Activated CD4-positive, alpha-beta T cell treated with anti-CD3 and anti-CD28 coated beads for 36 hours (primary cell): ENCODE measurements at regions not wholly inside any gene's neighbourhood (a gene's known extent, or its start where the extent isn't known, plus 50 kb on each side); places are given as distances from the start of the nearest gene placed in this dataset.
"Not testable (repeated sequence)": the region's sequence is repeated elsewhere in the genome, so short reads cannot be mapped to it uniquely, and the experiment has no call there.

Source experiments
- ATAC-seq: fragments of 200-7000 bp; cut with Tn5 transposase; one replicate; pipeline ENCODE4 v1.10.0; 2021; ENCODE audit warnings: mild to moderate bottlenecking, moderate library complexity
- CTCF ChIA-PET: fragments of 350-600 bp; sonication (Branson Sonifier 250); formaldehyde crosslinking; loops from one replicate; lab custom pipeline; 2021; ENCODE audit warnings: antibody characterized with exemption; lab: Charles Lee
- POLR2A ChIA-PET: fragments of 350-600 bp; sonication (Branson Sonifier 250); formaldehyde crosslinking; loops from one replicate; lab custom pipeline; 2021; ENCODE audit warnings: antibody characterized with exemption, inconsistent platforms; lab: Charles Lee
- DNase-seq: peaks from one replicate; pipeline ENCODE4 v3.0.0-alpha.2; 2020
- H3K27ac Mint-ChIP-seq: one replicate; pipeline ENCODE4 v1.8.0; 2021; ENCODE audit warnings: mixed read lengths
- H3K27me3 Mint-ChIP-seq: one replicate; pipeline ENCODE4 v1.8.0; 2021; ENCODE audit warnings: mixed read lengths
- H3K36me3 Mint-ChIP-seq: one replicate; pipeline ENCODE4 v1.8.0; 2021; ENCODE audit warnings: low read depth, mixed read lengths
- H3K4me1 Mint-ChIP-seq: one replicate; pipeline ENCODE4 v1.8.0; 2021; ENCODE audit warnings: mixed read lengths
- H3K4me3 Mint-ChIP-seq: one replicate; pipeline ENCODE4 v1.8.0; 2021; ENCODE audit warnings: mild to moderate bottlenecking, moderate library complexity, mixed read lengths
- H3K9me3 Mint-ChIP-seq: one replicate; pipeline ENCODE4 v1.8.0; 2021; ENCODE audit warnings: low read depth, mixed read lengths
- intact Hi-C, 2 experiments: fragments of 100-400 bp; cut with DNase I in 1 of 2; cut with micrococcal nuclease in 1 of 2; formaldehyde crosslinking; loops; one replicate each; pipeline versions ENCODE4 v1.14.2 to v1.15.1; 2022 to 2024; cut with DNase I, micrococcal nuclease

DNA sequence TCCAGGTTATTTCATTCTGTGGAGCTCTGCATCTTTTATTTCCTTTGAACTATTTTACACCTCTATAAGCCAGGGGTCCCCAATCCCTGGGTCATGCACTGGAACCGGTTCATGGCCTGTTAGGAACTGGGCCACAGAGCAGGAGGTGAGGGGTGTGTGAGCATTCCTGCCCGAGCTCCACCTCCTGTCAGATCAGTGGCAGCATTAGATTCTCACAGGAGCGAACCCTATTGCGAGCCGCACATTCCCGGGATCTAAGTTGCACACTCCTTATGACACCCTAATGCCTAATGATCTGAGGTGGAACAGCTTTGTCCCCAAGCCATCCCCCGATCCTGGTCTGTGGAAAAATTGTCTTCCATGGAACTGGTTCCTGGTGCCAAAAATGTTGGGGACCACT lies 107.2 kb downstream of the TMEM121 start:
- H3K9me3 Mint-ChIP-seq, H3K27ac Mint-ChIP-seq, H3K4me3 Mint-ChIP-seq, H3K4me1 Mint-ChIP-seq, H3K36me3 Mint-ChIP-seq, CTCF ChIA-PET, H3K27me3 Mint-ChIP-seq, DNase-seq, POLR2A ChIA-PET, ATAC-seq: not testable (repeated sequence)
- intact Hi-C loops, result loop anchor here in 1 of 2 experiments (1.0 kb wide), 1 partner anchor 17 kb away; no protein-coding TSS in a partner anchor

DNA sequence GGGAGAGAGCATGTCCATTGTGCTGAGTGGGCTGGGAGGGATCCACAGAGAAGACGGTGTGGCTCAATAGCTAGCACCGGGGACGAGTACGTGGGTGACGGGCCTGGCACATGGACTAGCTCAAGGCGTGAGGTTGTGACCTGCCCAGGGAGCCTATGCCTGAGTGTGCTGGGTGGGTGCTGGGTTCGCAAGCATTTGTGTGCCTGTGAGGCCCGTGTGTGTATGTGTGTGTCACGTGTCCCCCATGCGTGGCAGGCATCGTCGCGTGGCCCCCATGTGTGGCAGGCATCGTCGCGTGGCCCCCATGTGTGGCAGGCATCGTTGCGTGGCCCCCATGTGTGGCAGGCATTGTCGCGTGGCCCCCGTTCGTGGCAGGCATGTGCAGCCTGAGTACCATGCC lies 109.2 kb downstream of the TMEM121 start:
- ChIA-PET CTCF (no interaction called here), POLR2A (no interaction called here)
- DNase-seq (no peak), ATAC-seq (no peak)
- Mint-ChIP-seq H3K4me3 (no peak overlapping the region), H3K36me3 (no peaks in the 10 kb centered on the region), H3K9me3 (peaks cover 9% of the 10 kb centered on the region), H3K27me3 (peaks cover 2% of the 10 kb centered on the region), H3K27ac (no peak overlapping the region), H3K4me1 (no peaks in the 10 kb centered on the region)
- intact Hi-C loops, result no loop called here

DNA sequence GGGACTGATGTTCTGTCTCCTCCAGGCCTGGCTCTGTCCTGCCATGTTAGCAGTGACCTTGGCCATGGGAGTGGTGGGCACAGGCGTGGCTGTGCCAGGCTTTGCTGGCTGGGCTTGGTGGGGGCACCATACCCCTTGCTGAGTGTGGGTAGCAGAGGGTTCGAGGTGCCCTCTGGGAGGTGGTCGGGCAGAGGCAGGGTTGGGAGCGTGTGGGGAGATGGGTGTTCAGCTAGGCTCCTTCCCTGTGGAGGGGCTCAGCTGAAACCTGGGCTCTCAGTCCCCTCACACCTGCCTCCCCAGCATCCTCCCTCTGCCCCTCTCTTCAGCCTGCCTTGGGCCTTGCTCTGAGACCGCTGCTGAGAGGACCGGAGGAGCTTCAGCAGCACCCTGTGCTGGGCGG lies 109.6 kb downstream of the TMEM121 start:
- H3K4me3 Mint-ChIP-seq, H3K36me3 Mint-ChIP-seq, ATAC-seq, POLR2A ChIA-PET, H3K27me3 Mint-ChIP-seq, intact Hi-C loops, H3K4me1 Mint-ChIP-seq, DNase-seq, H3K27ac Mint-ChIP-seq, CTCF ChIA-PET, H3K9me3 Mint-ChIP-seq: not testable (repeated sequence)

DNA sequence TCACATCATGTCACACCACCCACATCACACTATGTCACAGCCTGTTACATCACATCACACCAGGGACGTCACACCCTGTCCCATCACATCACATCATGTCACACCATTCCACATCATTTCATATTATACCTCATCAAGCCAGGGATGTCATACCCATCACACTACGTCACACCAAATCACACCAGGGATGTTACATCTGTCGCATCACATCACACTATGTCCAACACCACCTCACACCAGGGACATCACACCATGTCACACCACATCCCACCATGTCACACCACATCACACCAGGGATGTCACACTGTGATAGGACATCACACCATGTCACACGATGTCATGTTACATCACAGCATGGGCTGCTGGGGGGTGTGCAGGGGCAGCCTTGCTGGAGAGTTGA lies 110.6 kb downstream of the TMEM121 start:
- ATAC-seq (no peak), DNase-seq (no peak)
- Mint-ChIP-seq H3K4me3 (no peak overlapping the region), H3K27ac (no peak overlapping the region), H3K27me3 (no peaks in the 10 kb centered on the region), H3K36me3 (no peaks in the 10 kb centered on the region), H3K9me3 (peaks cover 7% of the 10 kb centered on the region), H3K4me1 (no peaks in the 10 kb centered on the region)
- CTCF ChIA-PET, result no interaction called here
- intact Hi-C loops, result no loop called here
- POLR2A ChIA-PET, result no interaction called here

DNA sequence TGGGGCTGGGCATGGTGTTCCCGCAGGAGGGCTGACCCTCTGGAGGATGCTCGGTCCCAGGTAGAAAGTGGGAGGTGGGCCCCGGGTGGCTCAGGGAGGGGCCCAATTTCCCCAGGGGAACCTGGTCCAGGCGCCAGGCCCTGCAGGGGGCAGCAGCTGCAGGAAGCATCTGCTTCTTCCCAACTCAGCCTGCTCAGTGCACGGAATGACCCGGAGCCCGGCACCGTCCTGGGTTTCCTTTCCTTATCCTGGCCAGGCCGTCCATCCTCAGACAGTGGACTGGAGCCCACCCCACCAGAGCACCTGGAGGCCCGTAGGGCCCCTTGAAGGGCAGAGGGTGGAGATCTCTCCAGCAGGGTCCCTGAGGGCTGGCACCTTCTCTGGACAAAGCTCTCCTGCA lies 111.0 kb downstream of the TMEM121 start:
- H3K9me3 Mint-ChIP-seq, H3K36me3 Mint-ChIP-seq, H3K27me3 Mint-ChIP-seq, H3K4me3 Mint-ChIP-seq, H3K27ac Mint-ChIP-seq, intact Hi-C loops, ATAC-seq, CTCF ChIA-PET, H3K4me1 Mint-ChIP-seq, DNase-seq, POLR2A ChIA-PET: not testable (repeated sequence)

DNA sequence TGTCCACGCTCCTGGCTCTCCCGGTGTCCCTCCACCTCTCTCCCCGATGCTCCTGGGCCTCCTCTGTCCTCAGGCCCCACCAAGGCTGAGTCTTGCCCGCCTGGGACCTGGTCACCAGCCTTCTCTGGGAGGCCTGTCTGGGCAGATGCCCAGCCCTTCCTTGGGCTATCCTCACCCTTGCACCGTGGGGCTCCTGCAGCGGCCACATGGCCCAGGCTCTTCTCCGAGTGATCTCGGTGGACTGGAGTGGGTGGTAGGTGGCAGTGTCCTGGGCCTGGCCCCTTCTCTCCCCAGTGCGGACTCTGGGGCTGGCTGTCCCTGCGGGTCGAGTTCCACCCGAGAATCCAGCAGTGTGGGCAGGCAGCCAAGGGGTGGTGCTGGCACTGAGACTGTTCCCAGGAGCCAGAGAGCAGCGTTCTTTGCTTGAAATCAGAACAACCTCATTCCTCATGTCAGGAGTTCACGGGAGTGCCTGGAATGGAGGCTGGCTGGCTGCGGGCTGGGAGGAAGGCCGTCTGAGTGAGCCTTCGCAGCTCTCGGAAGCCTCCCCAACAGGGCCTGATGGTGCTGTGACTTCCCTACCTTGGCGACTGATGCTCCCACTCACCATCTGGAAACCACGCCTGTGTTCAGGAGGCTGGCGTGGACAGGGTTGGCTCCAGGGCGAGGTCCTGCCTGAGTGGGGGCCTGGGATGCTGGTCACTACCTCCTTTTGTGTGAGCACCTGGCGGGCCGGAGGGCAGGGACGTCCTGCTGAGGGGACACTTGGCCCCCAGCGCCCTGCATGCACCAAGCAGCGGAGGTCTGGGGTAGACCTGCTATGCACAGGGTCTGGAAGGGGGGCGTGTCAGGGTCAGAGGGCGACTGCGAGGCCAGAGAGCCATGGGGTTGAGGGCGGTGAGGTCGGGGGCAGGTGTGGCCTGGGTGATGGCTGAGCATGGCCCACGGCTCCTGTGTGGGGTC lies 113.9 kb downstream of the TMEM121 start:
- intact Hi-C loops, CTCF ChIA-PET: not testable (repeated sequence)

DNA sequence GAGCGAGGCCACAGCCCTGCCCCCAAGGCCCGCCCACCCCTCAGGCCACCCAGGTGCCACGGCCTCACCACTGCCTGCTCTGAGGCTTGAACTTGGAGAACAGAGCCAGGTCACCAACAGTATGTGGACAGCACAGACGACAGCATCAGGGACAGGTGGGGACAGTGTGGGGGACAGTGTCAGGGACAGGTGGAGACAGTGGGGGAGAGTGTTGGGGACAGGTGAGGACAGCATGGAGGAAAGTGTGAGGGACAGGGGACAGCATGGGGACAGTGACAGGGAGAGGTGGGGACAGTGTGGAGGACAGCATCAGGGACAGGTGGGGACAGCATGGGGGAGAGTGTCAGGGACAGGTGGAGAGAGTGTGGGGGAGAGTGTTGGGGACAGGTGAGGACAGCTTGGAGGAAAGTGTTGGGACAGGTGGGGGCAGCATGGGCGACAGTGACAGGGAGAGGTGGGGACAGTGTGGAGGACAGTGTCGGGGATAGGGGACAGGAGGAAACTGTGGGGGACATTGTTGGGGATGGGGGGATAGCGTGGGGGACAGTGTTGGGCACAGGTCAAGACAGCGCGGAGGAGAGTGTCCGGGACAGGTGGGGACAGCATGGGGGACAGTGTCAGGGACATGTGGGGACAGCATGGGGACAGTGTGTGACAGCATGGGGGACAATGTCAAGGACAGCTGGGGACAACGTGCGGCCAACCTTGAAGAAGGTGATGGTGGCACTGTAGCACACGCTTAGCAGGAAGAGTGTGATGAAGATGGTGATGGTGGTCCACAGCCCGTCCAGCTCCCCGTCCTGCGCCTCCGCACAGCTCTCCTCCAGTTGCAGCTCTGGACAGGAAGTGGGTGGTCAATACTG lies 114.9 kb downstream of the TMEM121 start:
- H3K36me3 Mint-ChIP-seq, result no peaks in the 10 kb centered on the region

More for the DNA sequence above, 113.9 kb downstream of the TMEM121 start:
- H3K9me3 Mint-ChIP-seq, H3K27me3 Mint-ChIP-seq, POLR2A ChIA-PET, H3K27ac Mint-ChIP-seq, H3K36me3 Mint-ChIP-seq, DNase-seq, ATAC-seq, H3K4me3 Mint-ChIP-seq, H3K4me1 Mint-ChIP-seq: not testable (repeated sequence)

DNA sequence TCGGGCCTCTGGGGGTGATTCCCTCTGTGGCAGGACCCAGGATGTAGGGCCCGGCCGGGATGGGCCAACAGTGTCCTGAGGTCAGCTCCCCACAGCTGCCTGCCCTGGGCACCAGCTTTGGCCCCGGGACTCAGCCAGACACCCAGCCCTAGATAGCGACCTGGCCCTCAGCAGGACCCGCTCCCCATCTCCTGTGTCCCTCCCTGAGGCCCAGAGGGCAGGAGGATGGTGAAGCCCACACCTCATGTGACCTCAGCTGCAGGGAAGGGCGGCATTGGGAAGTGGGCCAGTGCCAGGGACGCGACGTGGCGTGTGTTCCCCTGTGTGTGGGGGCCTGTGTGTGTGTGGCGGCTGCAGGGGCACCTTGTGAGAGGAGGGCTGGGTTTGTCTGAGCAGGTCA lies 115.6 kb downstream of the TMEM121 start:
- CTCF ChIA-PET, result not testable (repeated sequence)

More for the DNA sequence above, 114.9 kb downstream of the TMEM121 start:
- ATAC-seq (no peak), DNase-seq (no peak)
- no peaks in the 10 kb centered on the region for H3K9me3 Mint-ChIP-seq
- H3K4me3 Mint-ChIP-seq, result no peak overlapping the region
- ChIA-PET CTCF (interaction anchor here (0.6 kb wide), 1 partner anchor 151 kb away, joined by 3 read pairs; no protein-coding TSS in a partner anchor), POLR2A (no interaction called here)
- no peak overlapping the region for H3K27ac Mint-ChIP-seq
- no peaks in the 10 kb centered on the region for H3K4me1 Mint-ChIP-seq
- intact Hi-C loops, result no loop called here
- no peaks in the 10 kb centered on the region for H3K27me3 Mint-ChIP-seq

DNA sequence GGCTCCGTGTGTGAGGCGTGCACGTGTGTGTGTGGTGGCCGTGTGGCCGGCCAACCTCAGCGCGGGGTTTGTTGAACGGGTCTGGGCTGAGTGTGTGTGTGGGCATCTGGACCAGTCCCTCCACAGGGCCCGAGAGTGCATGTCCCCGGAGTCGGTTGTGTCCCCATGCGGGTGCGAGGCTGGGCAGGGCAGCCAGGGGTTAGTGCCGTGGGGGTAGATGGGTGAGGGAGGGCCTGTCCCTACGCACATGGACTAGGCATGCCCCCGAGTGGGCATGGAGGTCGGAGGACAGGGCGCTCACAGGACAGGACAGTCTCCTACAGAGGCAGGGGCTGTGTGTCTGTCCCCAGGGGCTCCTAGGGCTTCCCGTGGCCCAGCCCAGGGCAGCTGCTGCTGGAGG lies 116.1 kb downstream of the TMEM121 start:
- DNase-seq, CTCF ChIA-PET, intact Hi-C loops, H3K27ac Mint-ChIP-seq, H3K27me3 Mint-ChIP-seq, POLR2A ChIA-PET, H3K4me3 Mint-ChIP-seq, ATAC-seq, H3K36me3 Mint-ChIP-seq, H3K9me3 Mint-ChIP-seq, H3K4me1 Mint-ChIP-seq: not testable (repeated sequence)

More for the DNA sequence above, 115.6 kb downstream of the TMEM121 start:
- H3K27me3 Mint-ChIP-seq, POLR2A ChIA-PET, intact Hi-C loops, H3K4me1 Mint-ChIP-seq, H3K27ac Mint-ChIP-seq, ATAC-seq, DNase-seq, H3K4me3 Mint-ChIP-seq, H3K36me3 Mint-ChIP-seq, H3K9me3 Mint-ChIP-seq: not testable (repeated sequence)

DNA sequence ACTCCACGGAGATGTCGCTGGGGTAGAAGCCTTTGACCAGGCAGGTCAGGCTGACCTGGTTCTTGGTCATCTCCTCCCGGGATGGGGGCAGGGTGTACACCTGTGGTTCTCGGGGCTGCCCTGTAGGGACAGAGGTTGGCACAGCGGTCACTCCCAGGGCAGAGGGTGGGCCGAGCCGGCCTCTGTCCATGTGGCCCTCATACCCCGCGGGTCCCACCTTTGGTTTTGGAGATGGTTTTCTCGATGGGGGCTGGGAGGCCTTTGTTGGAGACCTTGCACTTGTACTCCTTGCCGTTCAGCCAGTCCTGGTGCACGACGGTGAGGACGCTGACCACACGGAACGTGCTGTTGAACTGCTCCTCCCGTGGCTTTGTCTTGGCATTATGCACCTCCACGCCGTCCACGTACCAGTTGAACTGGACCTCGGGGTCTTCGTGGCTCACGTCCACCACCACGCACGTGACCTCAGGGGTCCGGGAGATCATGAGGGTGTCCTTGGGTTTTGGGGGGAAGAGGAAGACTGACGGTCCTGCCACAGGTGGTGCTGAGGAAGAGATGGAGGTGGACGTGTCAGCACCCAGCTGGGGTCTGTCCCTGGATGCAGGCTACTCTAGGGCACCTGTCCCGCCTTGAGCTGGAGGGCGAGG lies 117.1 kb downstream of the TMEM121 start:
- H3K27ac Mint-ChIP-seq, POLR2A ChIA-PET, H3K27me3 Mint-ChIP-seq, H3K36me3 Mint-ChIP-seq, CTCF ChIA-PET, H3K4me3 Mint-ChIP-seq, ATAC-seq, H3K9me3 Mint-ChIP-seq, intact Hi-C loops, H3K4me1 Mint-ChIP-seq, DNase-seq: not testable (repeated sequence)

DNA sequence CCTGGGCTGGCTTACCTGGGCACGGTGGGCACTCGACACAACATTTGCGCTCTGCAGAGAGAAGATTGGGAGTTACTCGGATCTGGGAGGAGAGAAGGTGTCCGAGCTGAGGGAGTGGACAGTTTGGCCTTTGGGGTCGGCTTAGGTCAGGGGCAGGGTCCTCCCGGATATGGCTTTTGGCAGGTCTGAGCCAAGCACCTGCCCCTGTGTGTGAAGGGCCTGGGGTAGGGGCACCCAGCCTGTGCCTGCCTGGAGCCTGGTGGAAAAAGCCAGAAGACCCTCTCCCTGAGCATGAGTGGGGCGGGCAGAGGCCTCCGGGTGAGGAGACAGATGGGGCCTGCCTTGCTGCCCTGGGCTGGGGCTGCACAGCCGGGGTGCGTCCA lies 117.7 kb downstream of the TMEM121 start:
- H3K4me3 Mint-ChIP-seq, H3K27ac Mint-ChIP-seq, intact Hi-C loops, POLR2A ChIA-PET, DNase-seq, CTCF ChIA-PET, ATAC-seq, H3K9me3 Mint-ChIP-seq, H3K4me1 Mint-ChIP-seq, H3K27me3 Mint-ChIP-seq, H3K36me3 Mint-ChIP-seq: not testable (repeated sequence)
